ENCODE measurements at regions not wholly inside any gene's neighbourhood (a gene's known extent, or its start where the extent isn't known, plus 50 kb on each side); places are given as distances from the start of the nearest gene placed in this dataset.

DNA sequence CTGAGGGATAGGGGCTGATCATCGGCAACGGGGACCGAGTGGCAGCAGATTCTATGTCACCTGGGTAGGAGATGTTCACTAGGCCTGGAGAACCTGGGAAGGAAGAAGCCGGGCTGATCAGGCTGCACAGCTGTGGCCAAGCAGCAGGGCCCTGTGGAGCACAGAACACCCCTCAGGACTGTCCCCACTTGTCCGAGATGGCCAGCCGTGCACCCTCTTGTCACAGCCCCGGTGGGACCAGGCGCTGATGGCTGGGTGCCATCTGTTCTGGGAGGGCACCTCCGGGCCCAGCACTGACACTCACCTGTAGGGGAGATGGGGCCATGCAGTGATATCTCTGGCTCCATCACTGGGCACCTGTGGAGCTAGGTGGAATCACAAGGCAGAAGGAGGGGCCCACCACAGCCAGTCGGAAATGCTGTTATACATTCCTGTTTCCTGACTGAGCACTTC lies 217.9 kb upstream of the RAB6C start:
- Histone ChIP-seq H3K4me3 (no peak overlapping the region), H3K36me3 (no peaks in the 10 kb centered on the region), H3K27me3 (no peaks in the 10 kb centered on the region), H3K27ac (no peak overlapping the region), H3K9me3 (no peaks in the 10 kb centered on the region), H3K4me1 (no peaks in the 10 kb centered on the region)
- TF ChIP-seq, protein P1, sequence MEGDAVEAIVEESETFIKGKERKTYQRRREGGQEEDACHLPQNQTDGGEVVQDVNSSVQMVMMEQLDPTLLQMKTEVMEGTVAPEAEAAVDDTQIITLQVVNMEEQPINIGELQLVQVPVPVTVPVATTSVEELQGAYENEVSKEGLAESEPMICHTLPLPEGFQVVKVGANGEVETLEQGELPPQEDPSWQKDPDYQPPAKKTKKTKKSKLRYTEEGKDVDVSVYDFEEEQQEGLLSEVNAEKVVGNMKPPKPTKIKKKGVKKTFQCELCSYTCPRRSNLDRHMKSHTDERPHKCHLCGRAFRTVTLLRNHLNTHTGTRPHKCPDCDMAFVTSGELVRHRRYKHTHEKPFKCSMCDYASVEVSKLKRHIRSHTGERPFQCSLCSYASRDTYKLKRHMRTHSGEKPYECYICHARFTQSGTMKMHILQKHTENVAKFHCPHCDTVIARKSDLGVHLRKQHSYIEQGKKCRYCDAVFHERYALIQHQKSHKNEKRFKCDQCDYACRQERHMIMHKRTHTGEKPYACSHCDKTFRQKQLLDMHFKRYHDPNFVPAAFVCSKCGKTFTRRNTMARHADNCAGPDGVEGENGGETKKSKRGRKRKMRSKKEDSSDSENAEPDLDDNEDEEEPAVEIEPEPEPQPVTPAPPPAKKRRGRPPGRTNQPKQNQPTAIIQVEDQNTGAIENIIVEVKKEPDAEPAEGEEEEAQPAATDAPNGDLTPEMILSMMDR (IDR thresholded peaks at IDR 0.05), result no peak
- DNase-seq (ENCODE audit: low spot score in 2 of 2), result no peak
- intact Hi-C loops (cut with DNase I), result no loop called here

DNA sequence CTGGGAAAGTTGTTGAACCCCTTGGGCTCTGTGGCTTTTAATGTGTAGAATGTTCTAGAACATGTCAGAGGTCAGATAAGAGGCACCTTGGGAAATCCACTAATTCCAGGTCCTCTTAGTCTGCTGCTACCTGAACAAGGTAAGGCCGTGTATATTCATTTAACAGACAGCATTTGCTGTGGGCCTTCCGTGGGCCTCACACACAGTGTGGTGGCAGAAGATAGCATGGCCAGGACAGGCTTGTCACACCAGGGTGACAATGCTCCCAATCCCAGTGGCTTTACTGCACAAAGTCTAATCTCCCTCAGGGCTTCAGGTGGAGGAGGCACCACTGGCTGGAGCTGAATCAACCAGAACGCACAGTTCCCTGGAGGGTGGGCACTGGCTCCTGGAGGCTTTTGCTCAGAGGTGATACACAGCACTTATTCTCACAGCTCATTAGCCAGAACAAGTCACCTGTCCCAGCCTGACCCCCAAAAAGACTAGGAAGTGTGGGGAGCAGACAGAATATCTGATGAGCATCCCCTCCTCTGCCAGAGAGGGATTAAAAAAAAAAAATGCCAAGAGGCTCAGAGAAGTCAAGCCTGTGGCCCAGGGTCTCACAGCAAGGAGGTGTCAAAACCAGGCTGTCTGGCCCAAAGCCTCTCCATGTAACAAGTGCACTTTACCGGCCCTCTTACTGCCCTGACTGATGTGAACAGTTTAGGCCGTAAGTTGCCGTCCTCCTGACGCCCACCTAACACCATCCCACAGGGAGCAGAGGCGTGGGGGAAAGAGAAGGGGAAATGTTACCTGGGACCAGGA lies 216.9 kb upstream of the RAB6C start:
- Histone ChIP-seq H3K9me3 (no peaks in the 10 kb centered on the region), H3K4me1 (no peaks in the 10 kb centered on the region), H3K27me3 (no peaks in the 10 kb centered on the region), H3K4me3 (no peak overlapping the region), H3K36me3 (no peaks in the 10 kb centered on the region), H3K27ac (no peak overlapping the region)
- intact Hi-C loops (cut with DNase I), result no loop called here
- TF ChIP-seq, protein P1 (IDR thresholded peaks at IDR 0.05), result no peak
- no peak for DNase-seq (ENCODE audit: low spot score in 2 of 2)

DNA sequence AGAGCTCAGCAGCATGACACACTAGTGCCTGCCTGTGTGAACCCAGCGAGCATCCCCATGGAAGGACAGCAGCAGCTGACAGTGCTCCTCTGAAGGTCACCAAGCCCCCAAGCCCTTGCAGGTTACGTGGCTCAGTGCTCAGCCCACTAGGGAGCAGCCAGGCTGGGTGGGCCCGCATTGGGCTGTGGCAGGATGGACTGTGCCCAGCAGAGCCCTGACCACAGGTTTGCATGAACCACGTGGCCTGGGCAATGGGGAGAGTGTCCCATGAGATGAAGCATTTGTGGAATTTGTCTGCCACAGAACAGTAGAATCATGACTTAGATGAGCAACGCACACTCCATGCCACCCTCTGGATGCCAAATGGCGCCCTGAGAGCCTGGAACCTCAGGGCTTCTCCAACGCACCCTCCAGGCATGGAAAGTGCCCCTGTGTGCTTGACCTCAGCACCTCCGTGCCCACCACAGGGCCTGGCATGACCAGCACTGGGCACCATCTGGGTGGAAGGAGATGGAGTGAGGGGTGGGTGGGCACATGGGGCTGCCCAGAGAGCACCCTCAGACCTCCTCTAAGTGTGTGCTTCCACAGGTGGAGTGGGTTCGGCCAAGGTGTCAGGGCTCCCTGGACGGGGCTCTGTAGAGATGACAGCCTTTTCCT lies 216.1 kb upstream of the RAB6C start:
- TF ChIP-seq, protein P1 (IDR thresholded peaks at IDR 0.05), result no peak

DNA sequence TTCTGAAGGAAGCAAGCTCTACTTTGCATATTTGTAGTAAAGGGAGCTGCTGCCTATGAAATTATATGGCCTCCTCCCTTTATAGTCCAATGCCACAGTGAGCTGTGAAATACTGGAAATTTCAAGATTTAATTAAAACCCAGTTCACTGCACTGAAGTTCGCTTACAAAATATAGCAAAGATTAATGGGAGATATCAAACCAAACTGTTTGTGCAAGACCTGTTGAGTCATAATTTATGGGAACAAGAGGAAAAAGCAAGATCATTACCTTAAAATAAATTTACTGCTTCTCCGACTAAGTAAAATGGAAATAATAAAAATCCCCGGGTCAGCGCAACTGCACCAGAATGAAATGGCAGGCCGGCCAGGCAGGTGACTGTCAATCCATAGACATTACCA lies 215.5 kb upstream of the RAB6C start:
- H3K4me3 ChIP-seq, result no peak overlapping the region
- H3K9me3 ChIP-seq, result no peaks in the 10 kb centered on the region
- no peak for DNase-seq (ENCODE audit: low spot score in 2 of 2)
- no peaks in the 10 kb centered on the region for H3K27me3 ChIP-seq
- no peak overlapping the region for H3K27ac ChIP-seq
- TF ChIP-seq, protein P1 (IDR thresholded peaks at IDR 0.05), result no peak
- intact Hi-C loops (cut with DNase I), result no loop called here
- H3K36me3 ChIP-seq, result no peaks in the 10 kb centered on the region
- H3K4me1 ChIP-seq, result no peaks in the 10 kb centered on the region

More for the DNA sequence above, 216.1 kb upstream of the RAB6C start:
- intact Hi-C loops (cut with DNase I), result no loop called here
- Histone ChIP-seq H3K4me3 (no peak overlapping the region), H3K27me3 (no peaks in the 10 kb centered on the region), H3K36me3 (no peaks in the 10 kb centered on the region), H3K9me3 (no peaks in the 10 kb centered on the region), H3K4me1 (no peaks in the 10 kb centered on the region), H3K27ac (no peak overlapping the region)
- no peak for DNase-seq (ENCODE audit: low spot score in 2 of 2)

DNA sequence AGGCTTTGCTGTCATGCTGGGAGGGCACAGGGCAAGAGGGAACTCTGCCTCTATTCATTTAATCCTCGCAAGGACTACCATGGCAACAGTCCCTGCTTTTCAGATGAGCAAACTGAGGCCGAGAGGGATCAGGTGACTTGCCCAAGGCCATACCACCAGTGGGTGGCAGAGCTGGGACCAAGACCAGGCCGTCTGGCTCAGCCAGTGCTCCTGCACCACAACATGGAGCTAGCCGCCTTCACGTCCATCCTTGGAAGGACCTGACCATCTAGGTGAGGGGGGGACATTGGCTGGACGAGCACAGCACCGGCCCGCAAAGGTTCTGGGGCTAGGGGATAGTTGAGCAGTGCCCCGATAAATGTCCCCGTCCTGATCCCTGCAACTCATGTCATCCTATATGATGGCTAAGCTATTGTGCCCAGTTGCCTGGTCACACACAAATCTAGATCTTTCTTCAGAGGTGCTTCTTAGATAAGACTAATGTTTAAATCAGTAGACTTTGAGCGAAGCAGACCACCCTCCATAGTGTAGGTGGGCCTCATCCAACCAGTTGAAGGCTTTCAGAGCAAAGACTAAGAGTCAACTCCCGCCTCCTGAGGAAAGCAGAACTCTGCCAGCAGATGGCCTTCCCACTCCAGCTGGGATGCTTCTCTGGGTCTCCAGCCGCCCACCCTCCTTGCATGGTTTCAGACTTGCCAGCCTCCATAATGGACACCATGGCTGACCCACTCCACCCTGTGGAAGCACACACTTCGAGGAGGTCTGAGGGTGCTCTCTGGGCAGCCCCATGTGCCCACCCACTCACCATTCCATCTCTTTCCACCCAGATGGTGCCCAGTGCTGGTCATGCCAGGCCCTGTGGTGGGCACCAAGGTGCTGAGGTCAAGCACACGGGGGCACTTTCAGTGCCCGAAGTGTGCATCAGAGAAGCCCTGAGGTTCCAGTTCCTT lies 214.8 kb upstream of the RAB6C start:
- intact Hi-C loops (cut with DNase I), result no loop called here

More for the DNA sequence above, 214.8 kb upstream of the RAB6C start:
- Histone ChIP-seq H3K27ac (no peak overlapping the region), H3K4me1 (no peaks in the 10 kb centered on the region), H3K27me3 (no peaks in the 10 kb centered on the region), H3K36me3 (no peaks in the 10 kb centered on the region), H3K4me3 (no peak overlapping the region), H3K9me3 (no peaks in the 10 kb centered on the region)
- TF ChIP-seq, protein P1 (IDR thresholded peaks at IDR 0.05), result no peak
- DNase-seq (ENCODE audit: low spot score in 2 of 2), result no peak
